GM12865 (cell line): ENCODE measurements at regions not wholly inside any gene's neighbourhood (a gene's known extent, or its start where the extent isn't known, plus 50 kb on each side); places are given as distances from the start of the nearest gene placed in this dataset.

Source experiments
- DNase-seq: peaks from one replicate; pipeline ENCODE4 v3.0.0; 2010; ENCODE audit warnings: low read depth
- H3K4me3 ChIP-seq: 2 replicates; pipeline ENCODE4 v1.5.1; 2011; ENCODE audit warnings: mild to moderate bottlenecking, low read depth, low read length, control low read depth
- CTCF ChIP-seq: IDR thresholded peaks from 2 replicates; pipeline ENCODE4 v1.5.1; 2011; ENCODE audit warnings: low read length, control low read depth, low read depth, inconsistent platforms; ENCODE audit not compliant: insufficient read depth; ENCODE audit errors: missing control alignments

DNA sequence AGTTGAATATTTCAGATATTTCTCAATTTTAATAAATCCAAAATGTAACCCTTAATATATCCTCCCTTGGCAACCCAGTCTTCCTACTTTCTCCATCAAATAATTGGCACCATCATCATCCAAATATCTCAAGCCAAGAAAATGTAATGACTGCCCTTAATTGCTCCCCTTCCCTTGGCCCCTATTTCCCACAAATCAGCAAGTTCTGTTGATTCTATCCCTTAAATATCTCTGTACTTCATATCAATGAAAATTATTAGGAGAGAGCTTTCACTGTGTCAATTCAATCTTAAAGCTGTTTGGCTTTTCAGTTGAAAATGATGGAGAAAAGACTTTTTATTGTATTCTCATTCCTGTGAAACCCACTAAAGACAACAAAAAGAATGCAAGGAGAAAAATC lies 349.8 kb downstream of the HINT1 start:
- no peak overlapping the region for H3K4me3 ChIP-seq
- no peak for TF ChIP-seq CTCF
- no peak for DNase-seq

- no peak for TF ChIP-seq CTCF
- H3K4me3 ChIP-seq = no peak overlapping the region
Measured at GRCh38 chr5:130808691-130809090, 356.4 kb downstream of the HINT1 start.

DNA sequence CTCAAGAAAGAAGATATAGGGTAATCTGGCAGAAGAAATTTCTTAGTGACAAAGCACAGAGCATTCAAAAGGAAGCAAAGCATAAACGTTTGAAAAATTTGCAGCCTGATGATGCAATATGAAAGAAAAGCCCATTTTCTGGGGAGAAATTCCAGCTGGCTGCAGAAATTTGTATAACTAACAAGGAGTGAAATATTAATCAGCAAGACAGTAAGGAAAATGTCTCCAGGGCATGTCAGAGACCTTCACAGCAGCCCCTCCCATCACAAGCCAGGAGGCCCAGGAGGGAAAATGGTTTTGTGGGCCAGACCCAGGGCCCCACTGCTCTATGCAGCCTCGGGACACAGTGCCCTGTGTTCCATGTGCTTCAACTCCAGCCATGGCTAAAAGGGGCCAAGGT lies 359.4 kb downstream of the HINT1 start:
- no peak overlapping the region for H3K4me3 ChIP-seq
- TF ChIP-seq CTCF = no peak
- no peak for DNase-seq

More at GRCh38 chr5:130808691-130809090, 356.4 kb downstream of the HINT1 start:
- DNase-seq = no peak

GRCh38 chr5:130805036-130805435 lies 360.0 kb downstream of the HINT1 start:
- TF ChIP-seq CTCF = no peak
- DNase-seq = no peak

DNA sequence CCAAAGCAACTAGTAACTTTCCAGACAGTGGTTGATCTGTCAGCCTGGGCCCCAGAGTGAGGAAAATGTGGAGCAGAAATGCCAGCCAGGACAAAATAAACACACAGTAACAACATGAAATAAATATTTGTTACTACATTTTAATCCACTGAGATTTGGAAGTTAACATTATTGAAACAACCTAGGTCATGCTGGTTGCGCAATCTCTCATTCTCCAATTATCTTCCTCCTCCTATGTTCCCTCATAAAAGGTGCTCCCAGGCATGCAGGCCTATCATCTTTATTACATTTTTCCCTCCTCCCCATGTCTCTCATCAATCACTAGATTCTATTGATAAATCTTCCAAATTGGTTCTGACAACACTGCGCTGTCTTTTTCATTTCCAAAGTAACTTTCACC lies 363.1 kb downstream of the HINT1 start:
- no peak overlapping the region for H3K4me3 ChIP-seq
- no peak for DNase-seq
- no peak for TF ChIP-seq CTCF

More at GRCh38 chr5:130805036-130805435, 360.0 kb downstream of the HINT1 start:
- H3K4me3 ChIP-seq = no peak overlapping the region

DNA sequence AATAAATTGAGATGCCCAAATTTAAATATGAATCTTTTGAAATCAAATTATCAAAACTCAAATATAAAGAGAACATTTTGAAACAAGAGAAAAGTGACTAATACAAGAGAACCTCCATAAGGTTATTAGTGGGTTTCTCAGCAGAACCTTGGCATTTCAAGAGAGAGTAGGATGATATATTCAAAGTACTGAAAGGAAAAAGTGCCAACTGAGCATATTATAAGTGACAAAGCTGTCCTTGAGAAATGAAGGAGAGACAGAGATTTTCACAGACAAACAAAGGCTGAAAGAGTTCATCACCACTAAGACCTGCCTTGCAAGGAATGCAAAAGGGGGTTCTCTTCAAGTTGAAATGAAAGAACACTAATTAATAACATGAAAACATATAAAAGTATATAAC lies 366.0 kb downstream of the HINT1 start:
- no peak for TF ChIP-seq CTCF
- no peak for DNase-seq

DNA sequence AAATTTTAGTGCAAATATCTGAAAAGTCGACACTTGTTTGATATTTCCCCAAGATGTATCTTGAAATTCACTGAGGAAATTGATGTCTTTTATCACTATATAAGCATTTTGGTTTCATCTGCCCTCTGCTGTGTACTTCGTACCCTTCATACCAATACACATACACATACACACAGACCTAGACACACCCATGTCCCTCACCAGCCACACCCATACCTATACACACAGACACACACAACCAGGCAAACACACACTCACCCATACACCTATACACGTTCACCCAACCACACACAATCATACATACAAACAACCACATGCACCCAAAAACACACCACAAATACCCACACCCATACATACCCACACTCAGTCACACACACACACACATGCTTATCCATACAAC lies 367.8 kb downstream of the HINT1 start:
- DNase-seq = no peak
- no peak for TF ChIP-seq CTCF
- no peak overlapping the region for H3K4me3 ChIP-seq

More for the DNA sequence above, 366.0 kb downstream of the HINT1 start:
- no peak overlapping the region for H3K4me3 ChIP-seq
